WI38 (cell line): ENCODE measurements at regions not wholly inside any gene's neighbourhood (a gene's known extent, or its start where the extent isn't known, plus 50 kb on each side); places are given as distances from the start of the nearest gene placed in this dataset.

Experiments
- H3K4me3 ChIP-seq: 2 replicates; pipeline ENCODE4 v1.5.1; 2011; ENCODE audit warnings: low read depth, mild to moderate bottlenecking, control low read depth, low read length
- TF ChIP-seq, protein P1 (sequence below): IDR thresholded peaks from 2 replicates; pipeline ENCODE4 v1.5.1; 2012; ENCODE audit warnings: low read depth, mild to moderate bottlenecking, control low read depth, low read length

- TF ChIP-seq, protein P1, sequence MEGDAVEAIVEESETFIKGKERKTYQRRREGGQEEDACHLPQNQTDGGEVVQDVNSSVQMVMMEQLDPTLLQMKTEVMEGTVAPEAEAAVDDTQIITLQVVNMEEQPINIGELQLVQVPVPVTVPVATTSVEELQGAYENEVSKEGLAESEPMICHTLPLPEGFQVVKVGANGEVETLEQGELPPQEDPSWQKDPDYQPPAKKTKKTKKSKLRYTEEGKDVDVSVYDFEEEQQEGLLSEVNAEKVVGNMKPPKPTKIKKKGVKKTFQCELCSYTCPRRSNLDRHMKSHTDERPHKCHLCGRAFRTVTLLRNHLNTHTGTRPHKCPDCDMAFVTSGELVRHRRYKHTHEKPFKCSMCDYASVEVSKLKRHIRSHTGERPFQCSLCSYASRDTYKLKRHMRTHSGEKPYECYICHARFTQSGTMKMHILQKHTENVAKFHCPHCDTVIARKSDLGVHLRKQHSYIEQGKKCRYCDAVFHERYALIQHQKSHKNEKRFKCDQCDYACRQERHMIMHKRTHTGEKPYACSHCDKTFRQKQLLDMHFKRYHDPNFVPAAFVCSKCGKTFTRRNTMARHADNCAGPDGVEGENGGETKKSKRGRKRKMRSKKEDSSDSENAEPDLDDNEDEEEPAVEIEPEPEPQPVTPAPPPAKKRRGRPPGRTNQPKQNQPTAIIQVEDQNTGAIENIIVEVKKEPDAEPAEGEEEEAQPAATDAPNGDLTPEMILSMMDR = no peak
- H3K4me3 ChIP-seq = no peak overlapping the region
These were observed 190.2 kb downstream of the REEP3 start for GRCh38 chr10:63711361-63711760.

GRCh38 chr10:63711867-63712716, 190.9 kb downstream of the REEP3 start:
- TF ChIP-seq, protein P1 = no peak
- H3K4me3 ChIP-seq = no peak overlapping the region

- no peak overlapping the region for H3K4me3 ChIP-seq
- TF ChIP-seq, protein P1 = no peak
These were observed 191.5 kb downstream of the REEP3 start for GRCh38 chr10:63712717-63713115.

DNA sequence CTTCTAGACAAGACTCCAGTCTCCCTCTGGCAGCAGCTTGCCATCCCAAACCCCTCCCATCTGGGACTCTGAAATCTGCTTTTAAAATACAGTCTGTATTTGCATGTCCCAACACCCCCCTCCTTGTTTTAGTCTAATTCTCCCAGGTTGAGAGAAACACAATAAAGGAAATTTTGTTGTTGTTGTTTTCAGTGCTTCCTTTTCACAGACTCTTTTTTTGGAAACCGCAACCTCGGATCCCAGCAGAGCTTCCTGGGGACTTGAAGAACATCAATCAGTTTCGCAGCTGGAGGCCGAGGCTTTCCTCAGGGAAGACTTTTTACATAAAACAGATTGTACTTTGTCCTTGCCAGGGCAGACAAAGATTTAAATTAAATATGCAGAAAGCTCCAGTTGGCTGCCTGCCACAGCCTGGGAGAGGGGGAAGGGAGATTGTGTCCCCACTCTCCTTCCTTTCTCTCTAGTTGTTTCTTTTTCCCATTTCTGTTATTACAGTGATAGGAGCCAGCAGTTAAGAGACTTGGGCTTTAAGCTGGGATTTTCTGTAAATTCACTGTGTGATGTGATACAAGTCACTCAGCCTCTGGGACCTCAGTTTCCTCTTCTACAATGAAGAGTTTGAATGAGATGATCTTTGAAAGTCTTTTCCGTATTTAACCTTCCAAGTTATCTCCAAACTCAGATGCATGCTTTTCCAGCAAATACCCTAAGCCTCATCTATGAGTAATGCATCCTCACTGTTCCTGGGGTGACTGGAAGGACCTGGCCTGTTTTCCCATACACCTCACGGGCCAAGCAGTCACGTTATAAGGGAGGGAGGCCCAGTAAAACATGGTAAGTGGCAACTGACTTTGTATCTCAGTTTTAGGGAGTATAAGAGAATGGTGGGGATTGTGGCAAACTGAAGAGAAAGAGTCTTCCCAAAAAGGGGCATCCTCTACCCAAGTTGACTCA, 192.3 kb downstream of the REEP3 start:
- H3K4me3 ChIP-seq = no peak overlapping the region
- TF ChIP-seq, protein P1 = no peak

GRCh38 chr10:63716016-63716580, 194.9 kb downstream of the REEP3 start:
- TF ChIP-seq, protein P1 = no peak
- H3K4me3 ChIP-seq = no peak overlapping the region

DNA sequence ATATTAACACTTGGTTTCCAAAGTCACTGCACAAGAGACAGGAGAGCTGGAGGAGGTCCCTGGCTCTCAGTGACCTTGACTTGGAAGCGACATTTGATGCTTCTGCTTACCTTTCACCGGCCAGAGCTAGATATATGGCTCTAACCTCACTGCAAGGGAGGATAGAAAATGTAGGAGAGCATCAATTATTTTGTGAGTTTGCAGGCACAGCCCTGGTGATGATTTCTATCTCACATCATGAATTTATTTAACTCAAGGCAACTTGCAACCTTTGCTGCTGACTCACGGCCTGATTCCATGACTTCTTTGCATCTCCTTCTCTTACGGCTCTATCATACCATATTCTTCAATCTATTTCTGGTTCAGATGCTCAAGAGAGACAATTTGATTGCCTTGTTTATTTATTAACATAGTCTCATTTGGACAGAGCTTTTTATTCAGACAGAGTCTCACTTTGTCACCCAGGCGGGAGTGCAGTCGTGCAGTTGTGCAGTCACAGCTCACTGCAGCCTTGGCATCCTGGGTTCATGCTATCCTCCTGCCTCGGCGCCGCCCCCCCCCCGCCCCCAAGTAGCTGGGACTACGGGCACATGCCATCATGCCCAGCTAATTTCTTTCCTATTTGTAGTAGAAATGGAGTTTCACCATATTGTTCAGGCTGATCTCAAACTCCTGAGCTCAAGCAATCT, 196.0 kb downstream of the REEP3 start:
- no peak overlapping the region for H3K4me3 ChIP-seq
- TF ChIP-seq, protein P1 = no peak
